Stimulated activated memory B cell treated with anti-CD40 and anti-IgM and Interleukin-4, amounts not matched to agents 10 μg/mL and 1 μg/mL and 100 μg/mL, for 72 hours (primary cell): ENCODE measurements at regions not wholly inside any gene's neighbourhood (a gene's known extent, or its start where the extent isn't known, plus 50 kb on each side); places are given as distances from the start of the nearest gene placed in this dataset.
A peak's percentile ranks its signal among the peaks of the same experiment; 100 is the strongest.

Source experiments
- ATAC-seq: fragments of 150-1000 bp; cut with Tn5 transposase; 2 replicates; pipeline ENCODE4 v1.10.0; 2021
- H3K27ac Mint-ChIP-seq: one replicate; pipeline ENCODE4 v1.8.0; 2022; ENCODE audit warnings: mild to moderate bottlenecking, mixed read lengths
- H3K27me3 Mint-ChIP-seq: one replicate; pipeline ENCODE4 v1.8.0; 2022; ENCODE audit warnings: mixed read lengths
- H3K36me3 Mint-ChIP-seq: one replicate; pipeline ENCODE4 v1.8.0; 2022; ENCODE audit warnings: mixed read lengths
- H3K4me1 Mint-ChIP-seq: one replicate; pipeline ENCODE4 v1.8.0; 2022; ENCODE audit warnings: mixed read lengths
- H3K4me3 Mint-ChIP-seq: one replicate; pipeline ENCODE4 v1.8.0; 2022; ENCODE audit warnings: mild to moderate bottlenecking, moderate library complexity, mixed read lengths
- H3K9me3 Mint-ChIP-seq: one replicate; pipeline ENCODE4 v1.8.0; 2022; ENCODE audit warnings: mixed read lengths

DNA sequence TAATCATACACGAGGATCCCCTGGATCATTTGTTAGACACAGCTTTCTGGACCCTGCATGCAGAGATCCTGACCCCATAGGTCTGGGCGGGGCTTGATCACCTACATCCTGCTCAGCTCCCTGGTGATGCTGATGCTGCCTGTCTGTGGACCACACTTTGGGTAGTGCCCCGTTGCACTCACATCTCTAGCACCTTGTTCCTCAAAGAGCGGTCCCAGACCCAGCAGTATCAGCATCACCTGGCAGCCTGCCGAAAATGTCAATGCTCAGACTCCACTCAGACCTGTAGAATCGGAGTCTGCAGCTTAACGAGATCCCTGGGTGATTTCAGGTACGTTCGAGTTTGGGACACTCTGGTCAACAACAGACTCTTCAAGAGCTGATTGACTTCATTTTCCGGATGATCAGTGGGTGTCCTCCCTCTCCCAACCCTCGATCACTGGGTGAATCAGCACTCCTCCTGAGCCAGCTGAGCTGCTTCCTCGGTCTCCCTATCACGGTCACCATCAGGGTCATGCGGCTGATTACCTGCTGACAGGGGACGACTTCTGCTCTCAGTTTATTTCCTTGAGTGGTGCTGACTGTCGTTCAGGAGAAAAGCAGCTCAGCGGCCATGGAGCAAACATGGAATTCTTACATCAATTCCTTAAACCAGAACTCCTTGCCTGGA, 150.6 kb upstream of the RAB12 start:
- Mint-ChIP-seq H3K36me3 (no peaks in the 10 kb centered on the region), H3K27ac (no peak overlapping the region), H3K27me3 (no peaks in the 10 kb centered on the region)

DNA sequence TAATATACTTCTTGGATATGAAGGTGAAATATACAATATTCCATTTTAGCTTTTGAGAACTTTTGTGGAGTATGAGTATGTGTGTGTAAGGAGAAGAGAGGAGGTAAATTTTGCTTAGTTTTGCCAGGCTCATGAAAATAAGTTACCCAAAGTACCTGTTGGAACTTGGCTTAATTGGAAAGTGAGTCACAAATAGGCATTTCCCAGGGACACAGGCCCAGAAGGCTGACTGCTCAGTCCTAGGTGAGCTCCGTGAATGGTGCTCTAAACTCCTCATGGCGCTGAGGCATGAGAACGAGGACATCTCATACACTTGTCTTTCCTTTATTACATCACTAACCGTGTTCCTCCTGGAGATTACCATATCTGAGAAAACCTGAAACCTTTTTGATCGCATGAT, 148.5 kb upstream of the RAB12 start:
- Mint-ChIP-seq H3K4me3 (no peak overlapping the region), H3K27me3 (no peaks in the 10 kb centered on the region)

More for the DNA sequence above, 150.6 kb upstream of the RAB12 start:
- Mint-ChIP-seq H3K9me3 (no peaks in the 10 kb centered on the region), H3K4me1 (no peaks in the 10 kb centered on the region), H3K4me3 (no peak overlapping the region)
- no peak for ATAC-seq

DNA sequence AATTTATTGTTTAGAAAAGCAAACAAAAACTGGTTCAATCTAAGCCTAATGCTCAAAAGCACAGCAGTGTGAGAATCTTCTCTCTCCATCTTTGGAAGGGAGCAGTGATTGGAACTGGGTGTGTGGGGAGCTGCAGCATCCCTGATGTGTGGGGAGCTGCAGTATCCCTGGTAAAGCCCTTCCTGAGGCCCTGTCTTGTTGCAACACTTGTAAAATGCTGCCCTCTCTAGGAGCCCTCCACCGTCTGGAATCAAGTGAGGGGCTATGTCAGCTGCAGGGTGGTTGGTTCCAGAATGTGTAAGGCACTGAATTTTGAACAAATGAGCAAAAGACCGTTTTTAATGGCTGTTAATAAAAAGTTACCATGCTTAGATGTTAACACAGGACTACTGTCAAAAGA, 147.7 kb upstream of the RAB12 start:
- no peaks in the 10 kb centered on the region for H3K9me3 Mint-ChIP-seq
- H3K27ac Mint-ChIP-seq = no peak overlapping the region
- H3K27me3 Mint-ChIP-seq = no peaks in the 10 kb centered on the region
- H3K4me3 Mint-ChIP-seq = no peak overlapping the region
- H3K36me3 Mint-ChIP-seq = no peaks in the 10 kb centered on the region
- no peaks in the 10 kb centered on the region for H3K4me1 Mint-ChIP-seq
- no peak for ATAC-seq

More for the DNA sequence above, 148.5 kb upstream of the RAB12 start:
- Mint-ChIP-seq H3K9me3 (no peaks in the 10 kb centered on the region), H3K27ac (no peak overlapping the region), H3K4me1 (no peaks in the 10 kb centered on the region), H3K36me3 (no peaks in the 10 kb centered on the region)
- ATAC-seq = no peak

DNA sequence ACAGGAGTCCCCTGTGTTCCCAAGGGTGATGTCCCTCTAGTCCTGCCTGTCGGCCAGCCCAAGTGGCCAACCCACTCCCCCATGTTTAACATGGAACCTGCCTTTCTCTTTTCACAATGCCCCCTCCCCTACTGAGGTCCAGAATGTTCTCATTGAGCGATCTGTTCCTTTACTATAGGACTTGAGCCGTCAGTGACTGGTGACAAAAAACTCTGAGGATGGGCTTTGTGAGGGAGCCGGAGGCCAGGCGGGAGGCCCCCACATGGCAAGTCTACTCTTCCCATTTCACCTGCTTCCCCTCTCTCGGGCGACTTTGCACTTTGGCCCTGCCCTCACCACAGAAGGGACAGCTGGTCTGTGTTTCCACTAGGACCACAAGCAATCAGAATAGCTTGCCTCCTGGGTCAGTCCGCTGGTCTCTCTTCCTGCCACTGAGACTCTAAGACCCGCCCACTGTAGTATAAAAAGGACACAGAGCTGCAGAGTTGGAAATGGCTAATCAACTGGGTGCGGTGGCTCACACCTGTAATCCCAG, 146.5 kb upstream of the RAB12 start:
- Mint-ChIP-seq H3K36me3 (no peaks in the 10 kb centered on the region), H3K4me3 (no peak overlapping the region), H3K27me3 (no peaks in the 10 kb centered on the region), H3K27ac (no peak overlapping the region), H3K9me3 (no peaks in the 10 kb centered on the region), H3K4me1 (no peaks in the 10 kb centered on the region)
- ATAC-seq = no peak

DNA sequence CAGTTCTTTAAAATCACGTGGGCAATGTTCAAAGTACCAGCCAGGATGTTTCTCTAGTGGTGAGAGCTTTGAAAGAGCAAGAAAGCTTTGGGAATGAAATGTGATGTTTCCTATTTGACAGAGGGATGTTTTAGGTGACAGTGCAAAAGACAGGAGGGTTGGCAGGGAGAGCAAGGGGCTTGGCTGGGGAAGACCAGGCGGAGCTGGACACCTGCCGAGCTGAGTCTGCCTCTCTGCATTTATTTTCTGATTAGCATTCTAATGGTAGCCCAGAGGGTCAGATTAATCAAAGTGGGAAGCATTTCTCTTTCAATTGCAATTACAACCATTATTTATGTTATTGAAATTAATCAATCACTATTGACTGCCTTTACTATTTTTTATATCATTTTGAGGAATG, 145.4 kb upstream of the RAB12 start:
- H3K4me1 Mint-ChIP-seq = no peaks in the 10 kb centered on the region
- no peaks in the 10 kb centered on the region for H3K27me3 Mint-ChIP-seq
- no peak for ATAC-seq
- no peak overlapping the region for H3K27ac Mint-ChIP-seq
- H3K36me3 Mint-ChIP-seq = no peaks in the 10 kb centered on the region
- H3K9me3 Mint-ChIP-seq = no peaks in the 10 kb centered on the region
- no peak overlapping the region for H3K4me3 Mint-ChIP-seq

DNA sequence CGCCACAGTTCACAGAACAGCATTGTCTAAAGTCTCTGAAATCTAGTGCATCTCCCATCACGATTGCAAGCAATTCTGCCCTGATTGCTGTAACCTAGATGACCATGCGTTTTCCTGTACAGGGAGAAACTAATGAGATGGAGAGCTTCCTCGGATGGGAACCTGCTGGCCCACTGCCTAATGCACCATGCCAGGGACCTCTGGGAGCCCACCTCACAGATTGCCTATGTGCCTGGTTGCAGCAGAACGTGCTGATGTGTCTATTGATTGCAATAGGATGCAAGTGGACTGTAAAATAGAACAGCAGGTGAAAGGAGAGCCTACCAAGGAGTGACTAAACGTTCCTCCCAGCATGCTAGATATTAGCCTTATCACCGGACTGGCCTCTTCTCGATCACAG, 141.0 kb upstream of the RAB12 start:
- Mint-ChIP-seq H3K4me1 (no peaks in the 10 kb centered on the region), H3K27ac (no peak overlapping the region), H3K36me3 (no peaks in the 10 kb centered on the region), H3K9me3 (no peaks in the 10 kb centered on the region), H3K4me3 (no peak overlapping the region), H3K27me3 (peaks cover 9% of the 10 kb centered on the region)
- no peak for ATAC-seq

DNA sequence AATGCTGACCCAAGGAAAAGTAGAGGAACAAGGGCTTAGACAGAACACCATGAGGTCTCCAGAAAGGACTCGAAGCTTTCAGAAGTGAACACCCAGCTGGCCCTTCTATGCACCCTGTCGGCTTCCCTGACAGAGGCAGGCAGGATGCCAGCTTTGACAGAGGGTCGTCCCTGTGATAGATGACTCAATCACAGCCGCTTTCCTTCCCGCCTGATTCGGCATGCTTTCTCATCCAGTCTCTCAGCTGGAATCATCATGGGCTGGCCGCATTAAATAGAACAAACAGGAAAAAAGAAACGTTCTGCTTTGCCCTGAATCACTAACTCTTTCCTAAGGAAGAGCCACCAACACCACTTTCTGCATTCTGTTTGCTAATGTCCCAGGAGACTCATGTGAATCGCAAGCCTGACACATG, 140.3 kb upstream of the RAB12 start:
- no peaks in the 10 kb centered on the region for H3K9me3 Mint-ChIP-seq
- H3K4me3 Mint-ChIP-seq = no peak overlapping the region
- H3K27ac Mint-ChIP-seq = no peak overlapping the region
- H3K4me1 Mint-ChIP-seq = no peaks in the 10 kb centered on the region
- H3K36me3 Mint-ChIP-seq = no peaks in the 10 kb centered on the region
- peaks cover 9% of the 10 kb centered on the region for H3K27me3 Mint-ChIP-seq
- no peak for ATAC-seq

DNA sequence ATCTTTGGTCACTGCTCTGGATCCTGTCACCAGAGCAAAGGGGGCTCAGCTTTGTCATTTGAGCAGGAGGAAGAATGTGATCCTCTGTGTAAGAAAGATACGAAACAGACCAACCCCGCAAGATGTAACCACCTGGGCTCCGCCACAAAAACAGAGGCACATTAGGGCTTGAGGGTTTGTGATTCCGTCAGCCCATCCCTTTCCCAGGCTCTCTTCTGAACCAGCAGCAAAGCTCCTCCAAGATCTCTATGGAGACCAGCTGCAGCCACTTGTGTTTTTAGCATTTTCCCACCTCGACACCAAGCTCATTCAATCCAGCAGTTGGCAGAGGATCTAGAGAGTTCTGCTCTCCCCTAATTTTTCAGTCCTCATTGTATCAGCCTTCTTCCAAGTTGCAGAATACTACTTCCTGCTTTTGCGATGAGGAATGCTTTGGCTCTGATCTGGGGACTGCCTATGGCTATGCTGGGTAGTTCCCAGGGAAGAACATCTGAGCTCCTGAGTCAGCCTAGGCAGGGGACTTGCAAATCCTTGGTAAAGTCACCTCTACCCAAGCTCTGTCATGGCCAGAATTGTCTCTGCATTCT, 139.6 kb upstream of the RAB12 start:
- H3K27ac Mint-ChIP-seq = no peak overlapping the region
- no peak for ATAC-seq
- no peaks in the 10 kb centered on the region for H3K4me1 Mint-ChIP-seq
- H3K36me3 Mint-ChIP-seq = no peaks in the 10 kb centered on the region
- H3K9me3 Mint-ChIP-seq = no peaks in the 10 kb centered on the region
- H3K27me3 Mint-ChIP-seq = peaks cover 9% of the 10 kb centered on the region
- H3K4me3 Mint-ChIP-seq = no peak overlapping the region

DNA sequence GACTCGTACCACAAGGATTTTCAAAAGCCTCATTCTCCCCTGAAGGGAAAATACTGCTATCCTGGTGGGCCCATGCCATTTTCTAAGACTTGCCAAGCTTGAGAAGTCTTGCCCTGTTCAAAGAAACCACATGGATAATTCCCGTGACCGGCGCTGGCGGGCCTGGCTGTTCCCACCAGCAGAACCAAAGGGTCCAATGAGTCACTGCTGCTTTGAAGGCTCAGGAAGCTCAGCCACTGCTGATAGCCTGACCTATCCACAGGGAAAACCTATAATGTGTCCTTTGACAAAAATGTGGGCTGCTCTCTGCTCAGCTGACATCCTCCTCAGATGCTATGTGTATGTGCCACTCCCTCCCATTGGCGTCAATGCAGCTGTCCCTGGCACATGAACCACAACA, 137.9 kb upstream of the RAB12 start:
- Mint-ChIP-seq H3K27ac (no peak overlapping the region), H3K4me3 (no peak overlapping the region), H3K27me3 (peaks cover 23% of the 10 kb centered on the region), H3K9me3 (no peaks in the 10 kb centered on the region), H3K4me1 (no peaks in the 10 kb centered on the region), H3K36me3 (no peaks in the 10 kb centered on the region)
- no peak for ATAC-seq

DNA sequence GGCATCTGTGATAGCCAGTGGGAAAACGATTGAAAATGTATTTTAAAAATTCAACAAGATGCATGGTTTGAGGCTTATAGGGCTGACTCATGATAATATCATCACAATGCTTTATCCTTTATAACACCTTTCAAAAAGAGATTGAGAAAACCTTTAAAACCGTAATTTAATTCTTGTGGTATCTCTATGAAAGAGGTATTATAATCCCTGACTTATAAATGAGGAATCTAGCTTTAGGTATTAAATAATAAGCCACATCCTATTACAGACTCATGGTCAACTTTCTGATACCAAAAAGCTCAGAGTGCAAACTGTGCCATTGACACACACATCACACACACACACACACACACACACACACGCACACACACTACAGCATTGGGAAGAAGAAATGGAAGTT, 134.6 kb upstream of the RAB12 start:
- Mint-ChIP-seq H3K27ac (no peak overlapping the region), H3K4me3 (no peak overlapping the region), H3K4me1 (peaks cover 6% of the 10 kb centered on the region), H3K27me3 (peaks cover 46% of the 10 kb centered on the region), H3K9me3 (no peaks in the 10 kb centered on the region), H3K36me3 (no peaks in the 10 kb centered on the region)
- ATAC-seq = no peak

DNA sequence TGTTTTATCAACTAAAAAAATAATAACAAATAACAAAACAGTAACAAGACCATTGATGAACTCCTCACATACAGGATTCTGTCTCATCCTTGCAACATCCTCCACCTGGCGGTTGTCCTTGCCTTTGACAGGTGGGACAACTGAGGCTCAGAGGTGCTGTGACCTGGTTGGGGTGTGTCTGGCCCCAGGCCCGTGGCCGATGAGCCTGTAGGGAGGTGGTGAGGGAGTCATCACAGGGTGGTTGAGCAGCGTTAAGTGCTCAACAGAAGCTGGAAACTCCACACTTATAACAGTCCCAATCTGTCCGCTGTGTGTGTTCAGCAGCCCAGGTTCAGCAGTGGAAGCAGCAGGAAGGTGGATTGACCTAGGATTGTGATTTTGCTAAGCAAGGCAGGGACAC, 131.6 kb upstream of the RAB12 start:
- no peak overlapping the region for H3K4me3 Mint-ChIP-seq
- no peak overlapping the region for H3K27ac Mint-ChIP-seq
- H3K4me1 Mint-ChIP-seq = peaks cover 6% of the 10 kb centered on the region
- H3K27me3 Mint-ChIP-seq = peaks cover 39% of the 10 kb centered on the region
- H3K9me3 Mint-ChIP-seq = no peaks in the 10 kb centered on the region
- H3K36me3 Mint-ChIP-seq = no peaks in the 10 kb centered on the region
- ATAC-seq = no peak

DNA sequence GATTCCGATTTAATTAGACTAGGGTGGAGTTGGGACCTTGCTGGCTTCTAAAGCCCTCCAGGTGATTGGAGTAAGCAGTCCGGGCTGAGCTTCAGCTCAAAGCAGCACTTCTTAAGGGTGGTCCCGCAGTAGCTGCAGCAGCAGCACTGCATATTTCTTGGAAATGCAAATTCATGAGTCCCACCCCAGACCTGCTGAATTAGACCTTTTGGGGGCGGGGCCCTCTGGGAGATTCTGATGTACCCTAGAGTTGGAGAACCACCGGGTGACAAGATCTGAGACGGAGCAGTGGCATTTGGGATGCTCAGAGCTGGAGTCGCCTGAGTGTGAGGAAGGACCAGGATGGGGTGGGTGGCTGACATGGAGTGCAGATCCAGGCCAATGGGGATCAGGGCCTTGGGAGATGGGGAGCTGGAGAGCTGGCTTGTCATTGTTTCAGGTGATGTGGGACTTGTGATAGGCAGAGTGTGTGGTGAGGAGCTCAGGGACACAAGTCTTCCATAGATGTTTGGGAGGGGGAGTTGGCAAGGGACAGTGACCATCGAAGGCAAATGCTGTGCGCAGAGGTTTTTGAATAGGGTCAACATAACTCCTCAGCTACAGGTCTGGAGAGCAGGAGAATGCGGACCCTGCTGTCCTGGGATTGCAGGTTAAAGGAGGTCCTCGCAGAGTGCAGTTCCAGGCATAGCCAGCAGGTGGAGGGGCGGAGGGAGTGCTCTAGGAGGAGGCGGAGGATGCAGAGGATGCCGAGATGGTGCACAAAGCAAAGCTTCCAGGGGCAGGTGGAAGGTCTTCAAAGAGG, 130.9 kb upstream of the RAB12 start:
- no peaks in the 10 kb centered on the region for H3K36me3 Mint-ChIP-seq
- H3K27me3 Mint-ChIP-seq = peaks cover 45% of the 10 kb centered on the region
- H3K4me3 Mint-ChIP-seq = no peak overlapping the region
- H3K4me1 Mint-ChIP-seq = peaks cover 6% of the 10 kb centered on the region
- no peak overlapping the region for H3K27ac Mint-ChIP-seq
- ATAC-seq = peak; percentile 72
- H3K9me3 Mint-ChIP-seq = no peaks in the 10 kb centered on the region

DNA sequence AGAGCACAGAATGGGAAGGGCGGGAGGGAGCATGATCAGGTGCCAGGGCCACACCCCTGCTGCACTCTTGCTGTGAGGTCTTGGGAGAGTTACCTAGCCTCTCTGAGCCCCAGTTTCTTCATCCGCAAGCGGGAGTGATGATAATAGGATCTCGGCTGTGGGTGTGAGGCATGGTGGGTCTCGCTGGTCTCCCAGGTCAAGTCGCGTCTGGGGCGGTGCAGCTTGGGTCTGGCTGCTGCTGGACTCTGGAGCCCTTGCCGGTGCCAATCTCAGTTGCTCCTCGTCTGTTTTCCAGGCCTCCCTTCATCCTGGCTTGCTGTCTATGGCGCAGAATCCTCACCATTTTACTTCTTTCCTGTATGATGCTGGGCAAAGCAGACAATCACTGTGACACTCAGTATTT, 130.3 kb upstream of the RAB12 start:
- H3K27me3 Mint-ChIP-seq = peaks cover 51% of the 10 kb centered on the region
- no peaks in the 10 kb centered on the region for H3K36me3 Mint-ChIP-seq
- no peaks in the 10 kb centered on the region for H3K9me3 Mint-ChIP-seq
- no peak for ATAC-seq
- H3K27ac Mint-ChIP-seq = no peak overlapping the region
- no peak overlapping the region for H3K4me3 Mint-ChIP-seq
- peaks cover 6% of the 10 kb centered on the region for H3K4me1 Mint-ChIP-seq

DNA sequence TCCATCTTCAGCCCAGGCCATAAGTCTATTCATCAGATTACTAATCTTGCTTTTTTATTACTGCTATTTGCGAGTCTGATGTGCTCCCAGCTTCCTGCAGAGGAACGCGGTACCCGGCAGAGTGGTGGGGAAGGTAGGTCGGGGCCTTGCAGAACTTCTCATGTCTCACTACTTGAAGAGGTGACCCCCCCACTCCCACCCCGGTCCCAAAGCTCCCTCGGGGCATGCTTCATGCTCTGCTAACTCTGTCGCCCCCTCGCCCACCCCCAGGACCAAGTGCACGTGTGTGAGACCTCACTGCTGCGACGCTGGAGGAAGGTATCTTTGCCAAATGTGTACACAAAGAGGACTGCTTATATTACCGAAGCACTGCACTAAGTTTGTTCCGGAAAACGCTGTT, 129.4 kb upstream of the RAB12 start:
- Mint-ChIP-seq H3K9me3 (no peaks in the 10 kb centered on the region), H3K4me3 (no peak overlapping the region), H3K36me3 (no peaks in the 10 kb centered on the region), H3K27ac (no peak overlapping the region), H3K27me3 (peaks cover 59% of the 10 kb centered on the region), H3K4me1 (peaks cover 6% of the 10 kb centered on the region)
- no peak for ATAC-seq

DNA sequence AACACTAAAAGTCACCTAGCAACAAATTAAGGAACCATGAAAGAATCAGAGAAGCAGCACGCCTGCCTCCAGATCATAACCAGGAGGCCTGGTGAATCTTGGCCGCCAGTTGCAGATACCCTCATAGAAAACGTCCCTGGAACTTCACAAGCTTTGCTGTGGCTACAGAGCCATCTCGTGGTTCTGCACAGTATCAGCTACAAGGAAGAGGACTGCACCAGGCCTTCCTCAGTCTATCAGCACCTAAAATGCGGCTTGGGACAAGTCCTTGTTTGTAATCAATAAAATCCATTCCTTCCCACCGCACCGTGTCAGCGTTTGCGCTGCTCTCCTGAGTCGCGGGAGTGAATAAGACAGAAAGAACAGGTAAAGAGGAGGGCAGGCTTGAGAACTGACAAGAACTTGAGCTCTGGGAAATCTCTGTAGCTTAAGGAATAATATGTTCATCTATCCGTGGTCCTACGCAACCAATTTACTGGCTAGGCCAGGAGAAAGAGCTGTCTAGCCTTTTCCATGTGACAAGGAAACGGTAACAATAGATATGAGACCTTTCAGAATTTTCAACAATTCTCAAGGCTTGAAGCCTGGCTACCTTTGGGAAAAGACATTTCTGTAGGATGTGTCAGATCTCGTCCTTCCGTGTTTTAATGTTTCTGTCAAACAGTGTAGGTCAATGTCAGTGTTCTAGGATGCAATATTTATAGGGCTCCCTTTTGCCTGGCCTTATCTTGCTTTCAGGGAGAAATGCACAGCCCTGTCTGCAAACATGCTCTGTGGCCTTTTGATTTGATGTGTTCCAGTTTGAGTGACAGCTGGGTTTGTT, 128.5 kb upstream of the RAB12 start:
- no peaks in the 10 kb centered on the region for H3K36me3 Mint-ChIP-seq
- H3K9me3 Mint-ChIP-seq = no peaks in the 10 kb centered on the region
- ATAC-seq = no peak
- H3K27me3 Mint-ChIP-seq = peaks cover 58% of the 10 kb centered on the region
- no peak overlapping the region for H3K4me3 Mint-ChIP-seq
- peaks cover 6% of the 10 kb centered on the region for H3K4me1 Mint-ChIP-seq
- H3K27ac Mint-ChIP-seq = no peak overlapping the region
